Activated CD8-positive, alpha-beta T cell treated with anti-CD3 and anti-CD28 coated beads for 36 hours (primary cell): ENCODE measurements at regions not wholly inside any gene's neighbourhood (a gene's known extent, or its start where the extent isn't known, plus 50 kb on each side); places are given as distances from the start of the nearest gene placed in this dataset.

Experiments used
- ATAC-seq: fragments of 200-7000 bp; cut with Tn5 transposase; one replicate; pipeline ENCODE4 v1.10.0; 2021; ENCODE audit warnings: mild to moderate bottlenecking, moderate library complexity
- CTCF ChIA-PET: fragments of 350-600 bp; sonication (Branson Sonifier 250); formaldehyde crosslinking; loops from one replicate; lab custom pipeline; 2021; ENCODE audit warnings: antibody characterized with exemption; lab: Charles Lee
- POLR2A ChIA-PET: fragments of 350-600 bp; sonication (Branson Sonifier 250); formaldehyde crosslinking; loops from one replicate; lab custom pipeline; 2021; ENCODE audit warnings: antibody characterized with exemption; lab: Charles Lee
- DNase-seq: peaks from one replicate; pipeline ENCODE4 v3.0.0-alpha.2; 2020
- H3K27ac Mint-ChIP-seq: one replicate; pipeline ENCODE4 v1.8.0; 2021; ENCODE audit warnings: mild to moderate bottlenecking, mixed read lengths
- H3K27me3 Mint-ChIP-seq: one replicate; pipeline ENCODE4 v1.8.0; 2021; ENCODE audit warnings: mixed read lengths
- H3K36me3 Mint-ChIP-seq: one replicate; pipeline ENCODE4 v1.8.0; 2021; ENCODE audit warnings: low read depth, mixed read lengths
- H3K4me1 Mint-ChIP-seq: one replicate; pipeline ENCODE4 v1.8.0; 2021; ENCODE audit warnings: low read depth, mixed read lengths
- H3K4me3 Mint-ChIP-seq: one replicate; pipeline ENCODE4 v1.8.0; 2021; ENCODE audit warnings: mild to moderate bottlenecking, moderate library complexity, mixed read lengths
- H3K9me3 Mint-ChIP-seq: one replicate; pipeline ENCODE4 v1.8.0; 2021; ENCODE audit warnings: mixed read lengths
- intact Hi-C: fragments of 100-400 bp; cut with micrococcal nuclease; formaldehyde crosslinking; loops from one replicate; pipeline ENCODE4 v1.10.0; 2022
- TF ChIP-seq, protein P1 (sequence below): fragments of 200-600 bp; IDR thresholded peaks from one replicate; pipeline ENCODE4 v1.8.0; 2022; ENCODE audit warnings: antibody characterized with exemption, mild to moderate bottlenecking

DNA sequence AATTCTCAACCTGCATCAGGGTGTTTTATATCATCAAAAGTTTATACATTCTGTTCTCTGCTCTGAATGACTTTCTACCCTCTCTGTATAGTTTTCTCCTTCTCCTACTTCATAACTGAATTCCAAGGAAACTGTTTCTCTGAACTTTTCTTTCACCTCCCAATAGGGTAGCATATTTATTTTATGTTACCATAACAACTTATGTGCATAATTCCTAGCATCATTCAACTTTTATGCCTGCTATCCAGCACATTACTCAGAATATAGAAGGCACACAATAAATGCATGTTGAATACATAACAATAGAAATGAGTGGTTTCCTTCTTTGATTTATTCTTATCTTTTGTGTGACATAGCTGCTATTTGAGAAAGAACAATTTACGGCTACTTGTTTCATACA is 2385.0 kb downstream of the PCDH9 start:
- Mint-ChIP-seq H3K27ac (no peak overlapping the region), H3K9me3 (peaks cover 4% of the 10 kb centered on the region), H3K4me3 (no peak overlapping the region), H3K36me3 (no peaks in the 10 kb centered on the region), H3K4me1 (no peaks in the 10 kb centered on the region), H3K27me3 (no peaks in the 10 kb centered on the region)
- no peak for DNase-seq
- intact Hi-C loops = no loop called here
- ATAC-seq = no peak
- TF ChIP-seq, protein P1, sequence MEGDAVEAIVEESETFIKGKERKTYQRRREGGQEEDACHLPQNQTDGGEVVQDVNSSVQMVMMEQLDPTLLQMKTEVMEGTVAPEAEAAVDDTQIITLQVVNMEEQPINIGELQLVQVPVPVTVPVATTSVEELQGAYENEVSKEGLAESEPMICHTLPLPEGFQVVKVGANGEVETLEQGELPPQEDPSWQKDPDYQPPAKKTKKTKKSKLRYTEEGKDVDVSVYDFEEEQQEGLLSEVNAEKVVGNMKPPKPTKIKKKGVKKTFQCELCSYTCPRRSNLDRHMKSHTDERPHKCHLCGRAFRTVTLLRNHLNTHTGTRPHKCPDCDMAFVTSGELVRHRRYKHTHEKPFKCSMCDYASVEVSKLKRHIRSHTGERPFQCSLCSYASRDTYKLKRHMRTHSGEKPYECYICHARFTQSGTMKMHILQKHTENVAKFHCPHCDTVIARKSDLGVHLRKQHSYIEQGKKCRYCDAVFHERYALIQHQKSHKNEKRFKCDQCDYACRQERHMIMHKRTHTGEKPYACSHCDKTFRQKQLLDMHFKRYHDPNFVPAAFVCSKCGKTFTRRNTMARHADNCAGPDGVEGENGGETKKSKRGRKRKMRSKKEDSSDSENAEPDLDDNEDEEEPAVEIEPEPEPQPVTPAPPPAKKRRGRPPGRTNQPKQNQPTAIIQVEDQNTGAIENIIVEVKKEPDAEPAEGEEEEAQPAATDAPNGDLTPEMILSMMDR = no peak
- CTCF ChIA-PET = no interaction called here
- POLR2A ChIA-PET = no interaction called here

- Mint-ChIP-seq H3K9me3 (peaks cover 9% of the 10 kb centered on the region), H3K36me3 (no peaks in the 10 kb centered on the region), H3K4me1 (no peaks in the 10 kb centered on the region), H3K27ac (no peak overlapping the region), H3K4me3 (no peak overlapping the region), H3K27me3 (no peaks in the 10 kb centered on the region)
- ChIA-PET POLR2A (no interaction called here), CTCF (no interaction called here)
- TF ChIP-seq, protein P1 = no peak
- no peak for ATAC-seq
- no peak for DNase-seq
- intact Hi-C loops = no loop called here
These were observed 2411.1 kb downstream of the PCDH9 start for GRCh38 chr13:64819081-64819480.

DNA sequence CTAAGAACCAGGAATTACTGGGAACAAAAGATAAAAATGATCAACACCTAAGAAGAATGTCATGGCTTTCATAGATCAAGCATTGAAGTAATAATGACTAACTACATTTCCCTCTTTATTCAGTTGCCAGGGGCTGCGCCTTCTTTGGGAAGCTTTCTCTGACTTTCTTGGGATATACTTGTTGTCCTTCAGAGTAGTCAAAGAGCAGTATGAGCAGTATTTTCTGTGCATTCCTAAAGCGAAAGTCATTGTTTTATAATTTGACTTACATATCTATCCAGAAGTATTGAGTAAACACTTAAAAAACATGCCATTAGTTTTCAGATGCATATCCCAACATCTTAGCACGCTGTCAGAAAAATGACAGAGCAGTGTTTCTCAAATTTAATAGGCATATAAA is 2412.4 kb downstream of the PCDH9 start:
- Mint-ChIP-seq H3K27me3 (no peaks in the 10 kb centered on the region), H3K4me3 (no peak overlapping the region), H3K4me1 (no peaks in the 10 kb centered on the region), H3K9me3 (peaks cover 8% of the 10 kb centered on the region), H3K27ac (no peak overlapping the region), H3K36me3 (no peaks in the 10 kb centered on the region)
- no peak for DNase-seq
- intact Hi-C loops = no loop called here
- ChIA-PET POLR2A (no interaction called here), CTCF (interaction anchor here (0.6 kb wide), 1 partner anchor 129 kb away, joined by 3 read pairs; no protein-coding TSS in a partner anchor)
- ATAC-seq = no peak
- TF ChIP-seq, protein P1 = no peak

GRCh38 chr13:64810750-64811149 is 2419.4 kb downstream of the PCDH9 start:
- intact Hi-C loops = no loop called here
- no peaks in the 10 kb centered on the region for H3K27me3 Mint-ChIP-seq
- no peak overlapping the region for H3K4me3 Mint-ChIP-seq
- TF ChIP-seq, protein P1 = no peak
- DNase-seq (no peak), ATAC-seq (no peak)
- no peaks in the 10 kb centered on the region for H3K4me1 Mint-ChIP-seq
- H3K9me3 Mint-ChIP-seq = peaks cover 5% of the 10 kb centered on the region
- H3K27ac Mint-ChIP-seq = no peak overlapping the region
- ChIA-PET POLR2A (no interaction called here), CTCF (no interaction called here)
- H3K36me3 Mint-ChIP-seq = no peaks in the 10 kb centered on the region

- intact Hi-C loops = no loop called here
- no peaks in the 10 kb centered on the region for H3K4me1 Mint-ChIP-seq
- POLR2A ChIA-PET = no interaction called here
- ATAC-seq (no peak), DNase-seq (no peak)
- H3K9me3 Mint-ChIP-seq = peaks cover 5% of the 10 kb centered on the region
- CTCF ChIA-PET = no interaction called here
- H3K36me3 Mint-ChIP-seq = no peaks in the 10 kb centered on the region
- TF ChIP-seq, protein P1 = no peak
- no peak overlapping the region for H3K27ac Mint-ChIP-seq
- H3K27me3 Mint-ChIP-seq = no peaks in the 10 kb centered on the region
- H3K4me3 Mint-ChIP-seq = no peak overlapping the region
These were observed 2421.4 kb downstream of the PCDH9 start for GRCh38 chr13:64808704-64809103.
